Upper lobe of left lung (tissue), 4 donors: ENCODE measurements at regions not wholly inside any gene's neighbourhood (a gene's known extent, or its start where the extent isn't known, plus 50 kb on each side); places are given as distances from the start of the nearest gene placed in this dataset.

Source experiments
- EP300 ChIP-seq, 4 donors: sonication (generic); formaldehyde crosslinking; IDR thresholded peaks; one replicate each; pipeline ENCODE4 v1.5.1; 2017; ENCODE audit warnings: antibody characterized with exemption in 4 of 4, control low read depth in 2 of 4
- POLR2AphosphoS5 ChIP-seq, 2 donors: sonication (generic); formaldehyde crosslinking; IDR thresholded peaks; one replicate each; pipeline ENCODE4 v1.5.1; 2017; ENCODE audit warnings: antibody characterized with exemption in 2 of 2
- TF ChIP-seq, protein P1 (sequence below), 6 experiments: fragments of 450-650 bp in 4 of 6; fragments of 200-600 bp in 2 of 6; sonication (generic) in 2 of 6; IDR thresholded peaks; one replicate each; pipeline ENCODE4 v1.5.1; 2016 to 2019; ENCODE audit warnings: antibody characterized with exemption in 6 of 6

DNA sequence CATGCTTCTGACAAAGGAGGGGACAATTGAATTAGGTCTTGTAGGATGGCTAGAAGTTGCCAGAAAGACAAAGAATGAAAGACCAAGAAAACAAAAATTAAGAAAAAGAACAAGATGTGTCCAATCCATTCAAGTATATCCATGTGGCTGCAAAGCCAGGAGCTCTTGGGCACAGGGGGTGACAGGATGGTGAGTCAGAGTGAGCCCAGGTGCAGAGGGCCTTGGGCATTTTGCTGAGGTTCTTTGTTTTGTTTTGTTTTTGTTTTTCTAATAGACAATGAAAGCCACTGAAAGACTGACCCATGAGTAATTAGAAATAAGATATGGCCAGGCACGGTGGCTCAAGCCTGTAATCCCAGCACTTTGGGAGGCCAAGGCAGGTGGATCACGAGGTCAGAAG lies 104.6 kb upstream of the KLHL29 start:
- TF ChIP-seq POLR2AphosphoS5 (IDR thresholded peaks at IDR 0.05) (no peak), EP300 (IDR thresholded peaks at IDR 0.05) (no peak)
- TF ChIP-seq, protein P1, sequence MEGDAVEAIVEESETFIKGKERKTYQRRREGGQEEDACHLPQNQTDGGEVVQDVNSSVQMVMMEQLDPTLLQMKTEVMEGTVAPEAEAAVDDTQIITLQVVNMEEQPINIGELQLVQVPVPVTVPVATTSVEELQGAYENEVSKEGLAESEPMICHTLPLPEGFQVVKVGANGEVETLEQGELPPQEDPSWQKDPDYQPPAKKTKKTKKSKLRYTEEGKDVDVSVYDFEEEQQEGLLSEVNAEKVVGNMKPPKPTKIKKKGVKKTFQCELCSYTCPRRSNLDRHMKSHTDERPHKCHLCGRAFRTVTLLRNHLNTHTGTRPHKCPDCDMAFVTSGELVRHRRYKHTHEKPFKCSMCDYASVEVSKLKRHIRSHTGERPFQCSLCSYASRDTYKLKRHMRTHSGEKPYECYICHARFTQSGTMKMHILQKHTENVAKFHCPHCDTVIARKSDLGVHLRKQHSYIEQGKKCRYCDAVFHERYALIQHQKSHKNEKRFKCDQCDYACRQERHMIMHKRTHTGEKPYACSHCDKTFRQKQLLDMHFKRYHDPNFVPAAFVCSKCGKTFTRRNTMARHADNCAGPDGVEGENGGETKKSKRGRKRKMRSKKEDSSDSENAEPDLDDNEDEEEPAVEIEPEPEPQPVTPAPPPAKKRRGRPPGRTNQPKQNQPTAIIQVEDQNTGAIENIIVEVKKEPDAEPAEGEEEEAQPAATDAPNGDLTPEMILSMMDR (IDR thresholded peaks at IDR 0.05) = no peak
